ENCODE measurements at regions not wholly inside any gene's neighbourhood (a gene's known extent, or its start where the extent isn't known, plus 50 kb on each side); places are given as distances from the start of the nearest gene placed in this dataset.

GRCh38 chr5:17445185-17445584, 52.8 kb upstream of the TAF11L2 start:
- Histone ChIP-seq H3K36me3 (ENCODE audit: control insufficient read depth, insufficient read depth, low read length) (no peaks in the 10 kb centered on the region), H3K27ac (ENCODE audit: low read depth, low read length) (no peak overlapping the region)

More at GRCh38 chr5:17445185-17445584, 52.8 kb upstream of the TAF11L2 start:
- Histone ChIP-seq H3K9ac (ENCODE audit: low read length) (no peak overlapping the region), H3K4me3 (ENCODE audit: low read length) (no peak overlapping the region), H3K4me1 (ENCODE audit: control insufficient read depth, insufficient read depth, low read length) (no peaks in the 10 kb centered on the region), H3K27me3 (ENCODE audit: control insufficient read depth, insufficient read depth, low read length) (no peaks in the 10 kb centered on the region)

All from rectal smooth muscle tissue (tissue), 1 donor.